ENCODE measurements at regions not wholly inside any gene's neighbourhood (a gene's known extent, or its start where the extent isn't known, plus 50 kb on each side); places are given as distances from the start of the nearest gene placed in this dataset.
A peak's percentile ranks its signal among the peaks of the same experiment; 100 is the strongest.

GRCh38 chr18:77524909-77525308, 275.3 kb downstream of the GALR1 start:
- Mint-ChIP-seq H3K36me3 (peaks cover 0 to 8% of the 10 kb centered on the region in 2 donors), H3K27ac (no peak overlapping the region), H3K9me3 (peaks cover 17 to 18% of the 10 kb centered on the region in 2 donors)
- ATAC-seq = peak in 1 of 2 donors; percentile 93
- DNase-seq (ENCODE audit: low spot score in 2 of 2) = no peak

DNA sequence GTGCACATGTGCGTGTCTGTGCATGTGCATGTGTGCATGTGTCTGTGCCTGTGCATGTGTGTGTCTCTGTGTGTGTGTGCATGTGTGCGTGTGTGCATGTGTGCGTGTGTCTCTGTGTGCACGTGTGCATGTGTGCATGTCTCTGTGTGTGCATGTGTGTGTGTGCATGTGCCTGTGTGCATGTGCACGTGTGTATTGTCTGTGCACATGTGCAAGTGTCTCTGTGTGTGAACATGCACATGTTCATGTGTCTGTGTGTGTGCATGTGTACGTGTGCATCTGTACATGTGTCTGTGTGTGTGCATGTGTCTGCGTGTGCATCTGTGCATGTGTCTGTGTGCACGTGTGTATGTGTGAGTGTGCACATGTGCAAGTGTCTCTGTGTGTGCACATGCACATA, 277.3 kb downstream of the GALR1 start:
- Mint-ChIP-seq H3K9me3 (peaks cover 17 to 18% of the 10 kb centered on the region in 2 donors), H3K36me3 (peaks cover 0 to 8% of the 10 kb centered on the region in 2 donors), H3K27ac (no peak overlapping the region)
- ATAC-seq = no peak
- DNase-seq (ENCODE audit: low spot score in 2 of 2) = no peak

- peaks cover 0 to 8% of the 10 kb centered on the region in 2 donors for H3K36me3 Mint-ChIP-seq
- ATAC-seq (no peak), DNase-seq (ENCODE audit: low spot score in 2 of 2) (no peak)
Measured at GRCh38 chr18:77528872-77529271, 279.2 kb downstream of the GALR1 start.

GRCh38 chr18:77529492-77530176, 280.0 kb downstream of the GALR1 start:
- H3K36me3 Mint-ChIP-seq = peaks cover 0 to 8% of the 10 kb centered on the region in 2 donors
- no peak overlapping the region for H3K27ac Mint-ChIP-seq
- DNase-seq (ENCODE audit: low spot score in 2 of 2) = no peak

More at GRCh38 chr18:77528872-77529271, 279.2 kb downstream of the GALR1 start:
- Mint-ChIP-seq H3K27ac (no peak overlapping the region), H3K9me3 (peaks cover 17 to 18% of the 10 kb centered on the region in 2 donors)

GRCh38 chr18:77530732-77531131, 281.1 kb downstream of the GALR1 start:
- ATAC-seq = no peak
- Mint-ChIP-seq H3K36me3 (peaks cover 5 to 8% of the 10 kb centered on the region in 2 donors), H3K9me3 (peaks cover 13 to 18% of the 10 kb centered on the region in 2 donors), H3K27ac (no peak overlapping the region)
- no peak for DNase-seq (ENCODE audit: low spot score in 2 of 2)

More at GRCh38 chr18:77529492-77530176, 280.0 kb downstream of the GALR1 start:
- peaks cover 16 to 18% of the 10 kb centered on the region in 2 donors for H3K9me3 Mint-ChIP-seq
- ATAC-seq = no peak

- Mint-ChIP-seq H3K36me3 (peaks cover 12 to 14% of the 10 kb centered on the region in 2 donors), H3K9me3 (peaks cover 7 to 21% of the 10 kb centered on the region in 2 donors), H3K27ac (no peak overlapping the region)
- DNase-seq (ENCODE audit: low spot score in 2 of 2) (no peak), ATAC-seq (no peak)
Measured at GRCh38 chr18:77539860-77540259, 290.2 kb downstream of the GALR1 start.

DNA sequence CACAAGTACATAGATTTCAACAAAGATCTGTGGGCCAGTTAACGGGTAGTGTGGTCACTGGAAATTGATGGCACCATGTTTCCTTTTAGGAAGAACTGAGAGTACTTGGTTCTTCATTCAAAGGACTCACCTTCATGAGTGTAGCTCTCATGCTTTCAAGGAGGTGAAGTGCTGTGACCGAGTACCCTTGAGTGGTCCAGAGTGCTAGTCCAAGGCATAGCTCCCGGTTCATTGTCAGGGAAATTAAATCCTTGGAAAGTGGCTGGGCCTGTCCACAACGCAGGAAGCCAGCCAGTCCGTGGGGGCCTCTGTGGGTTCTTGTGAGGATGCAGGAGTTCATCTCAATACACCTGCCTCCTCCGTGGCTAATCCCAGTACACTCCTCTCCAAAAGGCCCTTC, 295.1 kb downstream of the GALR1 start:
- no peak for DNase-seq (ENCODE audit: low spot score in 2 of 2)
- peaks cover 0 to 3% of the 10 kb centered on the region in 2 donors for H3K36me3 Mint-ChIP-seq
- H3K9me3 Mint-ChIP-seq = peaks cover 3 to 5% of the 10 kb centered on the region in 2 donors
- no peak for ATAC-seq
- no peak overlapping the region for H3K27ac Mint-ChIP-seq

DNA sequence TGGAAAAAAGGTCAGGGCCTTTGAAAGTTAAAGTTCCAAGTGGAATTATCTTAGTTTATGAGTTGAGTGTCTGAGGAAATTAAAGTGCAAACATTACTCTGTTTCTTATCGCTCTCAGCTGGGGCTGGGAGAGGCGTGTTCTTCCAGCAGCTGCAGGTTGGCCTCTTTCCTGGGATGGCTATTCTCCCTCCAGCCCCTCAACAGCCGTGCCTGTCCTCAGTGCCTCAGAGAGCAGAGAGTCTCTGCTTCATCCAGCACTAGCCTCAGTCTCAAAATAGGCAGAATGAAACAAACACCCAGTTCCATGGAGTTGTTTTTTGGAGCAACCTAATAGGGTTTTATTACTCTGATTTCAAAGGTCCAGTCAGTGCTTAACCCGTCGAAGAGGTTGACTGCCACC, 298.1 kb downstream of the GALR1 start:
- DNase-seq (ENCODE audit: low spot score in 2 of 2) = no peak
- ATAC-seq = no peak
- H3K9me3 Mint-ChIP-seq = no peaks in the 10 kb centered on the region

DNA sequence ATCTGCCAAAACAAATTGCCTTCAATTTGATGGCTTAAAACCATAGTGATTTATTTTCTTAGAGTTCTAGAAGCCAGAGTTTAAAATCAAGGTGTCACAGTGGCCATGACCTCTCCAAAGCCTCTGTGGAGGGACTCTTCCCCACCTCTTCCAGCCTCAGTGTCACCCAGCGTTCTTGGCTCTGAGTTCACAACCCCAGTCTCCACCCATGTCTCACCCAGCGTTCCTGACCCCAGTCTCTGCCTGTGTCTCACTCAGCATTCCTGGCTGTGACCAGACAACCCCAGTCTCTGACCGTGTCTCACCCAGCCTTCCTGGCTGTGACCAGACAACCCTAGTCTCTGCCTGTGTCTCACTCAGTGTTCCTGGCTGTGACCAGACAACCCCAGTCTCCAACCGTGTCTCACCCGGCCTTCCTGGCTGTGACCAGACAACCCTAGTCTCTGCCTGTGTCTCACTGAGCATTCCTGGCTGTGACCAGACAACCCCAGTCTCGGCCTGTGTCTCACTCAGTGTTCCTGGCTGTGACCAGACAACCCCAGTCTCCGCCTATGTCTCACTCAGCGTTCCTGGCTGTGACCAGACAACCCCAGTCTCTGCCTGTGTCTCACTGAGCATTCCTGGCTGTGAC, 299.3 kb downstream of the GALR1 start:
- Mint-ChIP-seq H3K27ac (peak overlapping the region in 1 of 2 donors; percentile 52), H3K9me3 (no peaks in the 10 kb centered on the region), H3K36me3 (no peaks in the 10 kb centered on the region)
- DNase-seq (ENCODE audit: low spot score in 2 of 2) (no peak), ATAC-seq (no peak)

More for the DNA sequence above, 298.1 kb downstream of the GALR1 start:
- Mint-ChIP-seq H3K27ac (no peak overlapping the region), H3K36me3 (no peaks in the 10 kb centered on the region)

- Mint-ChIP-seq H3K27ac (no peak overlapping the region), H3K36me3 (no peaks in the 10 kb centered on the region), H3K9me3 (no peaks in the 10 kb centered on the region)
- no peak for DNase-seq (ENCODE audit: low spot score in 2 of 2)
- no peak for ATAC-seq
Measured at GRCh38 chr18:77550625-77551024, 301.0 kb downstream of the GALR1 start.

- ATAC-seq (no peak), DNase-seq (ENCODE audit: low spot score in 2 of 2) (no peak)
- no peaks in the 10 kb centered on the region for H3K9me3 Mint-ChIP-seq
- H3K36me3 Mint-ChIP-seq = no peaks in the 10 kb centered on the region
- no peak overlapping the region for H3K27ac Mint-ChIP-seq
Measured at GRCh38 chr18:77551055-77551454, 301.4 kb downstream of the GALR1 start.

- no peak overlapping the region for H3K27ac Mint-ChIP-seq
- no peaks in the 10 kb centered on the region for H3K9me3 Mint-ChIP-seq
- ATAC-seq = no peak
Measured at GRCh38 chr18:77552945-77553344, 303.3 kb downstream of the GALR1 start.

DNA sequence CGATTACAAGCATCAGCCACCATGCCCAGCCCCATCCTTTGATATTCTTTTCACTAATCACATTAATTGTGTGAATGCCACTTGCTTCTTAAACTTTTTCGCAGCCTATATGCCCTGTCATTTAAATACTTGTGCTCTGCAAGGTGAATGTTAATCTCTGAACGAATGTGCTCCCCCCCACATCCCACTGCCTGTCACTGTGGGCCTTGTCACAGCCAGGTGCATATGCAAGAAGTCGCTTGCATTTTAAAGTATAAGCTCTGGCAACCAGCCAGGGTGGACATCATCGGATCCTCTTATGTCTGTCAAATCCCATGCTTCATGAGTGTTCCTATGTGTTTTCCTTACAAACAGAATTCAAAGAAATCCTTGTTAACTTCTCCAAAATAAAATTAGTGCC, 304.4 kb downstream of the GALR1 start:
- DNase-seq (ENCODE audit: low spot score in 2 of 2) (no peak), ATAC-seq (no peak)
- Mint-ChIP-seq H3K27ac (no peak overlapping the region), H3K36me3 (no peaks in the 10 kb centered on the region), H3K9me3 (no peaks in the 10 kb centered on the region)

More at GRCh38 chr18:77552945-77553344, 303.3 kb downstream of the GALR1 start:
- no peak for DNase-seq (ENCODE audit: low spot score in 2 of 2)
- no peaks in the 10 kb centered on the region for H3K36me3 Mint-ChIP-seq

GRCh38 chr18:77557046-77557587, 307.5 kb downstream of the GALR1 start:
- ATAC-seq (no peak), DNase-seq (ENCODE audit: low spot score in 2 of 2) (no peak)
- no peak overlapping the region for H3K27ac Mint-ChIP-seq

GRCh38 chr18:77559274-77559910, 309.7 kb downstream of the GALR1 start:
- Mint-ChIP-seq H3K9me3 (peaks cover 0 to 5% of the 10 kb centered on the region in 2 donors), H3K27ac (no peak overlapping the region), H3K36me3 (no peaks in the 10 kb centered on the region)
- ATAC-seq = no peak
- DNase-seq (ENCODE audit: low spot score in 2 of 2) = no peak

More at GRCh38 chr18:77557046-77557587, 307.5 kb downstream of the GALR1 start:
- H3K9me3 Mint-ChIP-seq = peaks cover 0 to 5% of the 10 kb centered on the region in 2 donors
- H3K36me3 Mint-ChIP-seq = no peaks in the 10 kb centered on the region

GRCh38 chr18:77560341-77560992, 310.8 kb downstream of the GALR1 start:
- Mint-ChIP-seq H3K36me3 (no peaks in the 10 kb centered on the region), H3K27ac (peak overlapping the region in 1 of 2 donors; percentile 58), H3K9me3 (peaks cover 0 to 5% of the 10 kb centered on the region in 2 donors)
- ATAC-seq (peak; percentile 47 to 97), DNase-seq (ENCODE audit: low spot score in 2 of 2) (no peak)
